GM18508 (cell line): ENCODE measurements at regions not wholly inside any gene's neighbourhood (a gene's known extent, or its start where the extent isn't known, plus 50 kb on each side); places are given as distances from the start of the nearest gene placed in this dataset.

Experiments used
- ATAC-seq: cut with Tn5 transposase; IDR thresholded peaks from one replicate; pipeline ENCODE4 v1.9.1; 2021; ENCODE audit warnings: moderate number of reproducible peaks; ENCODE audit not compliant: insufficient read depth, unreplicated experiment

DNA sequence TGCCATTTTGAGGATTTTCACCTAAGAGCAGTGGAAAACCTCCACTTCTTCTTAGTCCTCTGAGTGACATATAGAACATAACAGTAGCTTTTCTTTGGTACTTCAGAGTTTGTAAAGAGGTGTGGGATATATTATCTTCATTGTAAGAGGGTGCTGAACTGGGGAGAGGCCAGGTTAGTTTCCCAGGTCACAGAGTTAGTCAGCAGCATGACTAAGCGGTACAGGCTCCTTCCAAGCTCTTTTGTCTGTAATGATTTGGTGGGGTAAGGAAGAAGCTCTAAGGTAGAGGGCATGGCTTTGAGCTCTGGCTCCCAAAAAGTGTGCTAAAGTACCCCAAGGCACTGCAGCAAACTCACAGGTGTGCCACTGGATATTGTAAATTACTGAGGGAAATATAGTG is 325.0 kb upstream of the PLXNA2 start:
- ATAC-seq: no peak

DNA sequence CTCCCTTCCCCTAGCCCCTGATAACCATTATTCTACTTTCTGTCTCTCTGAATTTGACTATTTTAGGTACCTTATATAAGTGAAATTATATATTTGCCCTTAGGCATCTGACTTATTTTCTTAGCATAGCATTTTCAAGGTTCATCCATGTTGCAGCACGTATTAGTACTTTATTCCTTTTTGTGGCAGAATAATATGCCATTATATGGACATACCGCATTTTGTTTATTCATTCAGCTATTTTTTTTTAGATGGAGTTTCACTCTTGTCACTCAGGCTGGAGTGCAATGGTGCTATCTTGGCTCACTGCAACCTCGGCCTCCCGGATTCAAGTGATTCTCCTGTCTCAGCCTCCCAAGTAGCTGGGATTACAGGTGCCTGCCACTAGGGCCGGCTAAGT is 326.2 kb upstream of the PLXNA2 start:
- ATAC-seq: no peak

DNA sequence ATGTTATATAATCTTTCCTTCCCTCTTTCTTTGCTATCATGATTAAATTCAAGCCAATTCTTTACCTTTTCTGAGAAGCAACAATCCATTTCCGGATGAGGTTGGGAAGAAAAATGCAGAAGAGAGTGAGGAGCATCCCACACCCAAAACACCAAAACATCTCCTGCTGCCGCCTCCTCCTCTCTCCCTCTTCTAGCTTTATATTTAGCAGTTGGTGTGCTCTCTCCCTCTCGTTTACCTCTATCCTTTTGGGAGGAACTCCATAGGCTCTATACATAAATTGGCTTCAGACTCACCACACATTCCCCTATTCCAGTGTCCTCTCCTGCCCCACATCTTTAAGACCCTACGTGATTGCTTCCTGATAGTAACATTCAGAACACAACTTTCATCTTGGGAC is 332.2 kb upstream of the PLXNA2 start:
- ATAC-seq: no peak

- ATAC-seq: no peak
Measured at GRCh38 chr1:208577381-208577905, 333.3 kb upstream of the PLXNA2 start.

- ATAC-seq: no peak
Measured at GRCh38 chr1:208581209-208581608, 337.0 kb upstream of the PLXNA2 start.

GRCh38 chr1:208581667-208582066 is 337.5 kb upstream of the PLXNA2 start:
- ATAC-seq: no peak

GRCh38 chr1:208584167-208584755 is 340.1 kb upstream of the PLXNA2 start:
- ATAC-seq: no peak

DNA sequence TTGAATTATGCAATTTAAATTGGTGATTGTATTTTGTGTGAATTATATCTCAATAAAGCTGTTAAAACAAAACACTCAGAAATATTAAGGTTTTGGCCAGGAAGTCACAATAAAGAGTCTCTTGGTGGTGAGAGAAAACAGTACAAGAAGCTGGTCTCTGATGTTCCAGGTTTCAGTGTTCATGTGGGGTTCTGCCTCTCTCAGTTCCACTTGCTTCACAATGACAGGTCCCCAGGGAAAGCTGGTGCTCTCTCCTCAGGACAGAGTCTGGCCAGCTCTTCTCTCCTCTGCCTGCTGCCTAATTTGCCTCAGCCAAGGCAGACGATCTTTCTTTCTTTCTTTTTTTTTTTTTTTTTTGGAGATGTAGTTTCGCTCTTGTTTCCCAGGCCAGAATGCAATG is 342.9 kb upstream of the PLXNA2 start:
- peak; percentile 77 for ATAC-seq

- no peak for ATAC-seq
Measured at GRCh38 chr1:208593306-208594006, 349.3 kb upstream of the PLXNA2 start.

- ATAC-seq: no peak
Measured at GRCh38 chr1:208595236-208595635, 351.1 kb upstream of the PLXNA2 start.

- no peak for ATAC-seq
Measured at GRCh38 chr1:208595745-208596144, 351.6 kb upstream of the PLXNA2 start.

GRCh38 chr1:208597571-208597970 is 353.4 kb upstream of the PLXNA2 start:
- no peak for ATAC-seq

DNA sequence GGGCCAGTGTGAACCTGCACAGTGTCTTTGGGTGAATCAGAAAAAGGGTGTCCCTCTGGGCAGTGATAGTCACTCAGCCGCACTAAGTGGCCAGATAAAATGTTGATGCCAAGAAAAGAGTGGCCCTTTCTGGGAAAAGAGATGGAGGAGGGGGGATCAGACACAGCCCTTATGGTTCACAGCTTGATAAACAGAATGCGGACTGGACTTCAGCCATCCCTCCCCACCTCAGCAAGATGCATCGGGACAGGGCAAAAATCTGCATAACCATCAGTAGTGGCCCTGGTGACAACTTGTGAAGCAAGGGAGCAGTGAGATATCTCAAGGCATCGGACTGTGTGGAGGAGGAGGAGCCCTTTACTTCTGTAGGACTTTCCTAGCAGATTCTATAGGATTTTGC is 353.8 kb upstream of the PLXNA2 start:
- ATAC-seq: no peak

DNA sequence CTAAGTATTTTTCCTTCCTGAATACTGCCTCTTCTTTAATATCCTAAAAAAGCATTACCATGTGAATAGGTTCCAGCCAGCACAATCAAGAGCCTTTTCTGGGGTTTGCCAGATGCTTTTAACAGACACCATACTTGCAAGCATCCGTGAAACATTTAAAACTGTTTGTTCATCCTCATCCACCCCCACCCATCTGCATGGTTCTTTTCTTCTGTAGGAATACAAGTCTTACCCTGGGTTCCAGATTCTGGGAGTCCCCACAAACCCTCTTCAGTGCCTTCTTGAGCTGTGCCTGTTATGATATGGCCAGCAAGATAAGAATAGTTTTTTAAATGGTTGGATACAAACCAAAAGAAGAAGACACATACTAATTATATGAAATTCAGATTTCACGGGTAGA is 354.9 kb upstream of the PLXNA2 start:
- ATAC-seq: no peak

DNA sequence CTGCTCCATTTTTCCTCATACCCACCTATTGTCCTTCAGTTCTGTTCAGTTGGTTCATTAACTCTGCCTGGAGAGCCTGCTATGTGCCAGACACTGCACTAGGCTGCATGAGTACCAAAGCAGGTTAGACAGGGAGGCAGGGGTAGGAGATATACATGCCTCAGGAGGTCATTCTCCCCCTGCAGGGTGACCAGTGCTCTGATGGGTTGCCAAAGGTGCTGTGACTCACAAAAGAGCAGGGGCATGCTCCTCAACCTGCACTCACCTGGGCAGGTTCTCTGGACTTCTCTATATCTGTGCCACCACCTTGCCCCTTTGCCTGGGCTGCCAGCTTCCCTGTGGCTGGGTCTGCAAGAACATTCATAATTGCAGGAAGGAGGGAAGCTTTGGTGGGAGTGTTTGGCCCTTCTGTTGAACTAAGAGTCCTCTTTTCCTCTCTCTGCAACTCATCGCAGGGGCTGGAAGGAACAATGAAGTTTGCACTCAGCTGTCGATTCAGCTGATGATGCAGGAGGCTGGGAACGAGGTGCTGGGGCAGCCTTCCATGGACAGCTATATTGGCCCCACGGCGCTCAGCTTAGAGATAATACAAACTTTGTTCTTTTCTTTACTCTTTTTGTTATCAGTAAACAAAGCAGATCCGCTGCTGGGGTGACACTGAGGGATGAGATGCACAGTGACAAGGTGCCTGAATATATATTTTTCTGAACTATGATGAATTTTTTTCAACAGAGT is 356.4 kb upstream of the PLXNA2 start:
- ATAC-seq: no peak

- ATAC-seq: no peak
Measured at GRCh38 chr1:208601561-208601960, 357.4 kb upstream of the PLXNA2 start.

- no peak for ATAC-seq
Measured at GRCh38 chr1:208603721-208604120, 359.5 kb upstream of the PLXNA2 start.

- ATAC-seq: peak; percentile 96
Measured at GRCh38 chr1:208604295-208604694, 360.1 kb upstream of the PLXNA2 start.

GRCh38 chr1:208606959-208607358 is 362.8 kb upstream of the PLXNA2 start:
- no peak for ATAC-seq

GRCh38 chr1:208607616-208608015 is 363.4 kb upstream of the PLXNA2 start:
- ATAC-seq: no peak

DNA sequence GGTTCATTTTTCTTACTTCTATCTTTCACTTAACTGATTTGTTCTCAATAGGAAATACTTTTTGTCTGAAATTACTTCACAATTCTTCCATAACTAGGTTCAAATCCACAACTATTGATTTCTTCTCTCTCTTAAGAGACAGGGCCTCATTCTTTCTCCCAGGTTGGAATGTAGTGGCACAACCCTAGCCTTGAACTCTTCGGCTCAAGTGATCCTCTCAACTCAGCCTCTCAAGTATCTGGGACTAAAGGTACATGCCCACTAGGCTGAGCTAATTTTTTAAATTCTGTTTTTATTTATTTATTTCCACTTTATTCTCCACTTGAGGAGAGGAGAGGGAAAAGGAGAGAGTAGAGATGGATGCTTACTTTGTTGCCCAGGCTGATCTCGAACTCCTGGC is 370.4 kb upstream of the PLXNA2 start:
- ATAC-seq: no peak
